Endodermal cell (in vitro differentiated cells): ENCODE measurements at regions not wholly inside any gene's neighbourhood (a gene's known extent, or its start where the extent isn't known, plus 50 kb on each side); places are given as distances from the start of the nearest gene placed in this dataset.

Source experiments
- DNase-seq: peaks from one replicate; pipeline ENCODE4 v3.0.0-alpha.2; 2017
- H3K27ac ChIP-seq: 2 replicates; pipeline ENCODE4 v1.5.1; 2013; ENCODE audit warnings: mild to moderate bottlenecking, low read depth, low read length, moderate library complexity
- H3K27me3 ChIP-seq: 2 replicates; pipeline ENCODE4 v1.6.1; 2013; ENCODE audit warnings: mild to moderate bottlenecking, low read length, moderate library complexity; ENCODE audit not compliant: insufficient read depth, control insufficient read depth, poor library complexity, severe bottlenecking
- H3K36me3 ChIP-seq: 2 replicates; pipeline ENCODE4 v1.7.0; 2013; ENCODE audit warnings: mild to moderate bottlenecking, low read length, moderate library complexity; ENCODE audit not compliant: control insufficient read depth, insufficient read depth
- H3K4me1 ChIP-seq: one replicate; pipeline ENCODE4 v1.7.0; 2013; ENCODE audit warnings: low read length; ENCODE audit not compliant: control insufficient read depth, insufficient read depth
- H3K4me3 ChIP-seq: 2 replicates; pipeline ENCODE4 v1.5.1; 2013; ENCODE audit warnings: mild to moderate bottlenecking, low read length, moderate library complexity
- H3K9ac ChIP-seq: 2 replicates; pipeline ENCODE4 v1.6.1; 2013; ENCODE audit warnings: mild to moderate bottlenecking, low read length, moderate library complexity; ENCODE audit not compliant: poor library complexity, severe bottlenecking; ENCODE audit errors: extremely low read depth
- H3K9me3 ChIP-seq: 2 replicates; pipeline ENCODE4 v1.6.1; 2013; ENCODE audit warnings: mild to moderate bottlenecking, low read length, moderate library complexity; ENCODE audit not compliant: control insufficient read depth
- H3K27ac Mint-ChIP-seq: 2 replicates; pipeline ENCODE4 v1.8.0; 2020; ENCODE audit warnings: mixed read lengths
- H3K27me3 Mint-ChIP-seq: 2 replicates; pipeline ENCODE4 v1.8.0; 2021; ENCODE audit warnings: mild to moderate bottlenecking, mixed read lengths; ENCODE audit not compliant: insufficient read depth
- H3K36me3 Mint-ChIP-seq: 2 replicates; pipeline ENCODE4 v1.8.0; 2020; ENCODE audit warnings: low read depth, mixed read lengths
- H3K4me1 Mint-ChIP-seq: 2 replicates; pipeline ENCODE4 v1.8.0; 2020; ENCODE audit warnings: mixed read lengths
- H3K4me3 Mint-ChIP-seq: 2 replicates; pipeline ENCODE4 v1.8.0; 2020; ENCODE audit warnings: mild to moderate bottlenecking, moderate library complexity, mixed read lengths
- H3K9me3 Mint-ChIP-seq: 2 replicates; pipeline ENCODE4 v1.8.0; 2020; ENCODE audit warnings: mild to moderate bottlenecking, mixed read lengths
- WGBS, 2 experiments: methylation state at CpG; one replicate each; pipeline versions ENCODE4 v1.1.5 to v1.1.7; 2013; ENCODE audit warnings: missing lambda C conversion rate in 2 of 2, mixed read lengths in 1 of 2; ENCODE audit not compliant: insufficient coverage in 1 of 2, insufficient read length in 1 of 2; 5-methylcytosine and 5-hydroxymethylcytosine counted together
- TF ChIP-seq, protein P1 (sequence below): fragments of 200-600 bp; sonication (generic); conservative IDR thresholded peaks from 2 replicates; pipeline ENCODE4 v1.5.0; 2021; ENCODE audit warnings: antibody characterized with exemption, mild to moderate bottlenecking

DNA sequence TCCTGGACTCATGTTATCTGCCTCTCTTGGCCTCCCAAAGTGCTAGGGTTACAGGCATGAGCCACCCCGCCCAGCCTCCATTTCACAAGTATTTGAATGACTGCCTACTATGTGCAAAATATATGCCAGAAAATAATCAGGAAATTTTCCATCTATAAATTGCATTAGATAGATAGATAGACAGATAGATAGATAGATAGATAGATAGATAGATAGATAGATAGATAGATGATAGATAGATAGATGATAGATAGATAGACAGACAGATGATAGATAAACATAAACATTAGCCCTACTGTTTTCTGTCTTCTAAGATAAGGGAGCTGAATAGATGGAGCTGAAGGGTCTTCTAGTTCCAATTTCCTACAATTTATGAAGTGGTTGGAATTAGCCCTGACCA is 87.4 kb upstream of the TRIM2 start:
- Mint-ChIP-seq H3K4me1 (no peaks in the 10 kb centered on the region), H3K27me3 (no peaks in the 10 kb centered on the region), H3K9me3 (no peaks in the 10 kb centered on the region), H3K4me3 (no peak overlapping the region), H3K27ac (no peak overlapping the region), H3K36me3 (no peaks in the 10 kb centered on the region)
- Histone ChIP-seq H3K4me1 (no peaks in the 10 kb centered on the region), H3K4me3 (no peak overlapping the region), H3K36me3 (no peaks in the 10 kb centered on the region), H3K9ac (no peak overlapping the region), H3K27me3 (no peaks in the 10 kb centered on the region), H3K27ac (no peak overlapping the region), H3K9me3 (no peaks in the 10 kb centered on the region)
- no peak for DNase-seq
- WGBS, 2 experiments, result 93% methylated on average over 1 of the region's 1 CpG; no CpG with 5 or more reads in 1 of the 2 experiments
- TF ChIP-seq, protein P1, sequence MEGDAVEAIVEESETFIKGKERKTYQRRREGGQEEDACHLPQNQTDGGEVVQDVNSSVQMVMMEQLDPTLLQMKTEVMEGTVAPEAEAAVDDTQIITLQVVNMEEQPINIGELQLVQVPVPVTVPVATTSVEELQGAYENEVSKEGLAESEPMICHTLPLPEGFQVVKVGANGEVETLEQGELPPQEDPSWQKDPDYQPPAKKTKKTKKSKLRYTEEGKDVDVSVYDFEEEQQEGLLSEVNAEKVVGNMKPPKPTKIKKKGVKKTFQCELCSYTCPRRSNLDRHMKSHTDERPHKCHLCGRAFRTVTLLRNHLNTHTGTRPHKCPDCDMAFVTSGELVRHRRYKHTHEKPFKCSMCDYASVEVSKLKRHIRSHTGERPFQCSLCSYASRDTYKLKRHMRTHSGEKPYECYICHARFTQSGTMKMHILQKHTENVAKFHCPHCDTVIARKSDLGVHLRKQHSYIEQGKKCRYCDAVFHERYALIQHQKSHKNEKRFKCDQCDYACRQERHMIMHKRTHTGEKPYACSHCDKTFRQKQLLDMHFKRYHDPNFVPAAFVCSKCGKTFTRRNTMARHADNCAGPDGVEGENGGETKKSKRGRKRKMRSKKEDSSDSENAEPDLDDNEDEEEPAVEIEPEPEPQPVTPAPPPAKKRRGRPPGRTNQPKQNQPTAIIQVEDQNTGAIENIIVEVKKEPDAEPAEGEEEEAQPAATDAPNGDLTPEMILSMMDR, result no peak

GRCh38 chr4:153117554-153117953 is 86.7 kb upstream of the TRIM2 start:
- Mint-ChIP-seq H3K27ac (no peak overlapping the region), H3K4me1 (no peaks in the 10 kb centered on the region), H3K9me3 (no peaks in the 10 kb centered on the region), H3K27me3 (no peaks in the 10 kb centered on the region), H3K36me3 (no peaks in the 10 kb centered on the region), H3K4me3 (no peak overlapping the region)
- H3K4me3 ChIP-seq, result no peak overlapping the region
- no peak overlapping the region for H3K9ac ChIP-seq
- 79 to 89% methylated on average over 3 to 4 of the region's 5 CpGs for WGBS, 2 experiments
- H3K27ac ChIP-seq, result no peak overlapping the region
- TF ChIP-seq, protein P1, result peak; percentile 35
- H3K9me3 ChIP-seq, result no peaks in the 10 kb centered on the region
- H3K4me1 ChIP-seq, result no peaks in the 10 kb centered on the region
- no peak for DNase-seq
- H3K36me3 ChIP-seq, result no peaks in the 10 kb centered on the region
- H3K27me3 ChIP-seq, result no peaks in the 10 kb centered on the region

GRCh38 chr4:153119626-153120025 is 84.6 kb upstream of the TRIM2 start:
- Histone ChIP-seq H3K36me3 (no peaks in the 10 kb centered on the region), H3K4me3 (no peak overlapping the region)
- H3K27ac Mint-ChIP-seq, result no peak overlapping the region

More at GRCh38 chr4:153119626-153120025, 84.6 kb upstream of the TRIM2 start:
- Mint-ChIP-seq H3K4me1 (no peaks in the 10 kb centered on the region), H3K9me3 (no peaks in the 10 kb centered on the region), H3K27me3 (no peaks in the 10 kb centered on the region), H3K4me3 (no peak overlapping the region), H3K36me3 (no peaks in the 10 kb centered on the region)
- H3K27ac ChIP-seq, result no peak overlapping the region
- no peak for DNase-seq
- no peaks in the 10 kb centered on the region for H3K4me1 ChIP-seq
- 100% methylated on average over 2 of the region's 2 CpGs for WGBS, 2 experiments
- no peaks in the 10 kb centered on the region for H3K27me3 ChIP-seq
- no peak overlapping the region for H3K9ac ChIP-seq
- H3K9me3 ChIP-seq, result no peaks in the 10 kb centered on the region
- TF ChIP-seq, protein P1, result no peak
